GM18867 (cell line): ENCODE measurements at regions not wholly inside any gene's neighbourhood (a gene's known extent, or its start where the extent isn't known, plus 50 kb on each side); places are given as distances from the start of the nearest gene placed in this dataset.
"Not testable (repeated sequence)": the region's sequence is repeated elsewhere in the genome, so short reads cannot be mapped to it uniquely, and the experiment has no call there.

Experiments used
- ATAC-seq: cut with Tn5 transposase; IDR thresholded peaks from one replicate; pipeline ENCODE4 v1.9.1; 2021; ENCODE audit warnings: mild to moderate bottlenecking, moderate library complexity; ENCODE audit not compliant: unreplicated experiment

DNA sequence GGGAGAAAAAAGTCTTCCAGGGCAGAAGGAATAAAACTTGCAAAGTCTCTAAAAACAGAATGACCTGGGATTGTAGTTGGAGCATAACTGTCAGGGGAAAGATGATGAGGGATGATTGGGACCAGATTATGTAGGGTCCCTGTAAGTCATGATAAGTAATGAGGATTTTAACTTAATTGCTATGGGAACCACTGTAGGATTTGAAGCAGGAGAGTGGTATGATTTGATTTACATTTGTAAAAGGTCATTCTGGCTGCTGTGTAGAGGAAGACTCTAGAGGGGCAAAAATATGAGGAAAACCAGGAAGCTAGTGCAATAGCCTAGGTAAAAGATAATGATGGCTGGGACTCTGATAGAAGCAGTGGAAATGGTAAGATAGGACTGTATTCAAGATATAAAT lies 900.2 kb downstream of the DIAPH3 start:
- no peak for ATAC-seq

DNA sequence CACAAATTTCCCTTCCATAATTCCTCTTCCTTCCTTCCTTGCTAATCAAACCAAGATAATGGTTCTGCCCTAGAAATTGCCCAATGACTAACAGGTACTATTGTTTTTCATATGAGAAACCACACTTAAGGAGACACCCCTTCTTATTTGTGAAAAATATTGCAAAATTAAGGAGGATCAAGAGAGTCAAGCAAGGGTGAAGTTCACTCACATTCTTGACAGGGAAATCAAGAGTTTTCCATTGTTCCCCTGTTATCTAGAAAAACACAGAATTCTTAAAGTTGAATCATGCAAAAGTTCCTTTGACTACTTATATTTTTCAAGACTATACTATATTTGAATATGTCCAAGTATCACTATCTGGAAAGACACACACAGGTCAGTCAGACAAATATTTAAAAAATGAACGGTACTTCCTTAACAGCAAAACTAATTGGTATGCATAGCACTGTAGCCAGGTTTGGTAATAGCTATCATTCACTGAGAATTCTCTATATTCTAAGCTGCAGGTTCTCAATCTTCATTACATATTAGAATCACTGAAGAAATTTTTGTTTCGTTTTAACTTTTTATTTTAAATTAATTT lies 897.2 kb downstream of the DIAPH3 start:
- ATAC-seq = no peak

DNA sequence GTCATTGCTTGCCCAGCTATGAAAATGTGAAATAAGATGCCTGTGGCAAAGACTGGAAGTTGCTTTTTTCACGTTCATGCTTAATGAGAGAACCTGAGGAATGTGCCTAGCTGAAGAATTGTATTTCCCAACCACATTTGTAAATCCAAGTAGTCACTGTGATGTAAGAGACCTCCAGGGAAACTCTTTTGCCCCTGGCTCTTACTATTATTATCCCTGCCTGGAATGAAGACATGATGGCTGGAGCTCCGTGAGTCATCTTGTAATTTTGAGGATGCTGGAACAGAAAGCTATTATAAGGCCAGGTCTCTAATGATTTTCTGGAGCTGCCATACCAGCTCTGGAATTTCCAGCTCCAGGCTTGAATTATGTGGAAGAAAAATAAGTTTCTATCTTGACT lies 894.3 kb downstream of the DIAPH3 start:
- no peak for ATAC-seq

DNA sequence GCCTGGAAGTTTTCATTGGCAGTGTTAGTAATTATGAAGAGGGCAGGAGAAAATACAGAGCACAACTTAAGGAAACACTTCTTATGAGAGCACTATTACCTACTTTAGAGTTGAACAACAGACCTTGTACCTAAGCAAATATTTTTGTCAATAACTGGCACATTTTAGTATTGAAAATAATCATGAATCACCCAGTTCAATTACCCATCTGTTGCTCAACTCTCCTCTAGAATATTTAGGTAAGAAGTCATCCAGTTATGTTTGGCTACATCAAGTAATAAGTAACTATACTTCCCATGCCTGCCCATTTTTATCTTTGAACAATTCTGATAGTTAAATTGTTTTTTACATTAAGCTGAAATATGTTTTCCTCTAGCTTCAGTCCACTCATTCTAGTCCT lies 893.4 kb downstream of the DIAPH3 start:
- no peak for ATAC-seq

DNA sequence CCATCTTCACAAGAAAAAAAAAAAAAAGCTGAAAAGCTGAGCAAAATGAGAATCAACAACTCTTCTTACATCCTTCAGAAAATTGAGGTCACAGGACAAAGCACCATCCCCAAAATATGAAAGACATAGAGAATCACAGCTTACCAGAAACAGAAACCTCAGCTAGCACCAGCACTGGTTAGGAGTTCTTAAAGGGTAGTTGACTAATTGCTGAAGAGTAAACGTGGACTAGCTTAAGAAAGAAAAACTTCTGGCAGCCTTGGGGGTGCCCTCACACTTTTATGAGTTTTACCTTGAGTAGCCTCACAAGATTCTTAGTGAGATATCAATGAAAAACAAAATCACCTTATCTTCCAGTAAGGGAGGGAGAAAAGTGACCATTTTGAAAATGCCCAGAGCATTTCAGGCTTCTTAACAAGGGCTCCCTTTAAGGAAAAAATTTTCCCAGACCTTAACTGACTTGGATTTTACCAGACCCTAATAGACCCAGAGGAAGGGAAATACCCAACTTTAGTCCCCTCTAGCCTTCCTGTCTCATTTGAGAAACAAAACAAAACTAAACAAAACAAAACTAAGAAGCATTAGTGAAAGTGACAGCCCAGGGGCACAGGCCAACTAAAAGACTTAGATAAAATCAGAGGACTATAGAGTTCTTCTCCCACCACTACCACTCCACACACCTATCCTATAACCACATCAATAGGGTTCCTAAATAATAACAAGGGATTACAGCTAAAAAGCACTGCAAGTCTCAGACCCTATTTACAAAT lies 888.6 kb downstream of the DIAPH3 start:
- peak; percentile 68 for ATAC-seq

DNA sequence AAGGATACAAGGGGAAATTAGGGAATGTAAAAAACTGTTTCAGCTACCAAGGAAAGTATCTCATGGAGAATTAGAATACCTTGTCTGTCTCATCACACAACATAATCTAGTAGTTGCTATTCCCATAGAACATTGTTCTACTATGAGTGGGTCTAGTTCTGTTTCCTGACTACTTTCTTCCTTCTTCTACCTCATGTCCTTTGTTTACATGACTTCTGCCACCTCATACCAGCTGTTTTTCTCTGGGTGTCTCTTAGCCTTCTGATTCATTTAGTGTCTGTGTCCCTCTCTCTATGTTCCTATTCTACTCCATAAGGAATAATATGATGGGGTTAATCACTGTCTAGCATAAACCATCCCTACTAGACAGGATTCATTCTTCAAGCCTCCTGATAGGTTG lies 887.3 kb downstream of the DIAPH3 start:
- ATAC-seq = no peak

DNA sequence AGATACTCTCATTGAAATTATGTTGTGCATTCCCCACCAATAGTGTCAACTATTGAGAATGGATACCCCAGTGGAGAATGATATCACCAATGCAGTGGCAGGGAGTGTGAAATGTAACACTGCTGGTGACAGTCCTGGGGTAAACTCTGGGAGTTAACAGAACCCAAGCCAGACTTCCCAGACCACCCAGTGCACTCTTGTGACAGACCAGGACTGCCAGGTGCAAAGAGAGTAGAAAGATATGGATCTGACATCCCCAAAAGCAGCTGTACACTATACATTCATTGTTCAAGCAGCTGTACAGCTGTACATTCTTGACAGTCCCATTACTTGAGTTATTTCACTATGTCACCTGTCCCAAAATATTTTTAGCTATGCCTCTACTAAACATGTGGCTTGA lies 886.6 kb downstream of the DIAPH3 start:
- no peak for ATAC-seq

DNA sequence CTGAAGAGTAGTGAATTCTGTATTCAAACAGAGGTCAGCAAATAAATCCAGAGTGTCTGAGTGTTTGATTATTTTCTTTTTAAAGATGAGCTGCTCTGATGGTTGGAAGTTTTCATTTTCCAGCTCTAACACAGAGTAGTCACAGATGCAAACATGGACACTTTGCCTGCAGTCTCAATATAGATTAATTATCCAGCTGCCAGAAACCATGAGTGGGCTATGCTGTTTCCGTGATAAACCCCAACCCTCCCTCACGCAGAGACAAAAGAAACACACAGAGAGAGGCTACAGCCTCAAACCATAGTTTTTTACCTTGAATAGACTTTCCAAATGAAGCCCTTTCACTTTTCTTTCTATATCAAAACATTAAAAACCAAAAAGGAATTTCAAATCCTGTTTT lies 884.7 kb downstream of the DIAPH3 start:
- no peak for ATAC-seq

DNA sequence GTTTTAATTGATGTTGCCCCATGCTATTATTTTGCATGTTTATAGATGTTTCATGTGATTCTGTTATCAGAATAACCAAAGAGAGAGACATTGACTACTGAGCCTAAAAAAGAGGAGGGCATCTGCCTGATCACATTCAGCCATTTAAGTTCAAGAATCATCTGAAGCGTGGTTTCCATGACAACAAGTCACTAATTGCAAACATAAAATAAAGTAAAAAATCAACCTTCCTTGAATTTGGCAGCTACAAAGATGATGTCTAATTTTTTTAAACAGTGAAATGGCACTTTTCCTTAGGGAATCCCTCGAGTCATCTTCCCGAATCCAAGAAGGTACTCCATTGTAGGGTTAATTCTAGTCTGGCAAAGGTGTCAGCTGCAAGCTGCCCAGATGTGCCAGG lies 884.2 kb downstream of the DIAPH3 start:
- no peak for ATAC-seq

DNA sequence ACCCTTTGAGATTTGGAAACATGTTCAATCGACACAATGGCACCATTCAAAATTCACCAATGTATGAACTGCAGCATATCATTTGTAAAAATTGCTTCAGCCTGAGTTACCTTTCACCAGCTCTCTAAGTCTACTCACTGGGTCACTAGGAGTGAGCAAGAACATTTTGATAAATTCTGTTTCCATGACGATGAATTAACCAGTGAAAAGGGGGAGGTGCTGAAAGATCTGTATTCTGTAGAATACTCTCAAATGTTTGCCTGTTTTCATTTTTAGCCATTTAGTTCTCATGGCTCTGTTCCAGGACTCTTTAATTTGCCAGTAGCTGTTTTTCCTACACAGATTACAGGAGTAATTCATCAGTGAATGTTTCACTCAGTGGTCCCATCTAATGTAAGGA lies 883.4 kb downstream of the DIAPH3 start:
- ATAC-seq = no peak

DNA sequence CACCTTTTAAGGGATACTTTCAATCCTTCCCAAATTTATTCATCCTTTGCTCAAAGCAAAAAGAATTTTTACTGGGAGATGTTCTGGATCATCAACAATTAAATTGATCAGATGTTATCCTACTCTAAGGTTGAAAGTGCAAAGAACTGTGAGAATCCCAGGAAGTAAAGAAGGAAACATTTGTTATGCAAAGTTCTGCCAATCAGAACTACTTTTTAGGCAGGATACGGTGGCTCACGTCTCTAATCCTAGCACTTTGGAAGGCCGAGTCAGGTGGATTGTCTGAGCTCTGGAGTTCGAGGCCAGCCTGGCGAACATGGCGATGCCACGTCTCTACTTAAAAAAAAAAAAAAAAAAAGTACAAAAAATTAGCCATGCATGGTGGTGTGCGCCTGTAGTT lies 882.3 kb downstream of the DIAPH3 start:
- no peak for ATAC-seq

DNA sequence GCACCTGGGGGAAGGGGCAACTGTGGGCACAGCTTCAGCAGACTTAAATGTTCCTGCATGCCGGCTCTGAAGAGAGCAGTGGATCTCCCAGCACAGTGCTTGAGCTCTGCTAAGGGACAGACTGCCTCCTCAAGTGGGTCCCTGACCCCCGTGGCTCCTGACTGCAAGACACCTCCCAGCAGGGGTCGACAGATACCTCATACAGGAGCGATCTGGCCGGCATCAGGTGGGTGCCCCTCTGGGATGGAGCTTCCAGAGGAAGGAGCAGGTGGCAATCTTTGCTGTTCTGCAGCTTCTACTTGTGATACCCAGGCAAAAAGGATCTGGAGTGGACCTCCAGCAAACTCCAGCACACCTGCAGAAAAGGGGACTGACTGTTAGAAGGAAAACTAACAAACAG lies 871.5 kb downstream of the DIAPH3 start:
- ATAC-seq = not testable (repeated sequence)

DNA sequence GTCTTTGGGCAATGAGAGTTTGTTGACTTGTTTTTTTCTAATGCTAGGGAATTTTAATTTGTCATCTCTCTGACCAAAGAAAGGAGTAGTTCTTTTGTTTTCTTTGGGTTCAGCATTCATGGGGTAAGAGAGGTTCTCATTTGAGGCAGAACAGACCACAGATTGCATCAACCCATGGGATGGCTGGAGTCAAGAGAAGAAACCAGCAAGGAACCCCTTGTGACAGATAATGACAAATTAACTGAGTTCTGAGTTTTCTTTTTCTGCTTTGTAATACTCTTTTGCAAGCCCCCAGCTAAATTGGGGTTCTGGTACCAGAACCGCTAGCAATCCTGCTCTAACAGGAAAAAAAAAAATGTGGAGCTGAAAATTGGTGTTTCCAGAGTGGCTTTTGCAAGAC lies 864.1 kb downstream of the DIAPH3 start:
- no peak for ATAC-seq

DNA sequence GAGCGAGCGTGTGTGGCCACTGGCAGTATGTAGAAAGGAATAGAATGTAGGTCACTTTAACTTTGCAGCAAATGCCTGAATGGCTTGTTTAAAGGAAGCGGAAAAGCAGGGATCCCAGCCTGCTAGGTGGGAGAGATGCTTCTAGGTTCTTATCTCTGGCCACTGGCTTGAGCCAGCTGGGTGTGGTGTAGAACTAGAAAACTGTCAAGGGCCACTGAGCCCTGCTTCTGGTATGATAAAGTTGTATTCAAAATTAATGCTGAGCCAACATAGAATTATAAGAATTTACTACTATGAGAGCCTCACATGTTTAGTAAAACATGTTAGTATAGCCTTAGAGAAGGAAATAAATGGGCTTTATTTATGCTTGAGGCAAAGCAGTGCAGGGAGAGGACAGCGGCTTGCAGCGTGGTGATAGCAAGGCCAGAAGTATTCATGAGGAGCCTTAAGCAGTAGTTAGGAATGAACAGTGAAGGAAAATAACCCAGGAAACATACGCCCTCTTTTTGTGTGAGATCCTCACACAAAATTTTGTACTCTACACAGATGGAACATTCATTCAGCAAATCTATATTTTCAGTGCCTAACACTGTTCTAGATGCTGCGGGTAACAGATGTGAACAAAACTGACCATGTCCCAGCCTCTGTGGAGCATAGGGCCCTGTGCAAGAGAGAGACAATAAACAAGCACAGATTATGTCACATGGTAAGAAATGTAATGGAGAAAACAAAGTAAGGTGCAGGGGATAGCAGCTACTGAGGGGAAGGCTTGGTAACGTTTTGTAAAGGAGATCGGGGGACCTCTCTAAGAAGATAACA lies 863.2 kb downstream of the DIAPH3 start:
- no peak for ATAC-seq

DNA sequence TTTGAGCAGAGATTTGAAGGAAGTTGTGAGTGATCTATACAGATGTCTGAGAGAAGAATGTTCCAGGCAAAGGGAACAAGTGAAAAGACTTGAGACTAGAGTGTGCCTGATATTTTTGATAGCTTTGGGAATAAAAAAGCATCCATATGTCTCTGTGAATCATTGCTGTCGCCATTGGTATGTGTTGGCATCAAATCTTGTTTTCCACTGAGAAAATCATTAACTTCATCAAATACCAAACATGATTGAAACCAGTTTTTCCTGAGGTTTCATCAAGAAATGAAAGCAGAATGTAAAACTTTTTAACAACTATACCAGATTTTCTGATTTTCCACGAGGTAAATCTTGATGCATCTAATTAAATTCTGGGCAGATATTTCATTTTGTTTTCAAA lies 862.6 kb downstream of the DIAPH3 start:
- ATAC-seq = no peak

DNA sequence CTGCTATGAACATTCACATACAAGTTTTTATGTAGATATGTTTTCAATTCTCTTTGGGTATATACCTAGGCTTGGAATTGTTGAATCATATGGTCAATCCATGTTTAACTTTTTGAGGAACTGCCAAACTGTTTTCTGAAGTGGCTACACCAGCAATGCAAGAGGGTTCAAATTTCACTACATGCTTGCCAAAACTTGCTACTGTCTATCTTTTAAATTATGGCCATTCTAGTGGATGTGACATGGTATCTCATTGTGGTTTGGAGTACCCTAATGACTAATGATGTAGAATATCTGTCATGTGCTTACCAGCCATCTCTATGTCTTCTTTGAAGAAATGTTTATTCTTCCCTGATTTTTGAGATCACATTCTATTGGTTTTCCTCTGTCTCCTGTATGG lies 860.3 kb downstream of the DIAPH3 start:
- no peak for ATAC-seq

DNA sequence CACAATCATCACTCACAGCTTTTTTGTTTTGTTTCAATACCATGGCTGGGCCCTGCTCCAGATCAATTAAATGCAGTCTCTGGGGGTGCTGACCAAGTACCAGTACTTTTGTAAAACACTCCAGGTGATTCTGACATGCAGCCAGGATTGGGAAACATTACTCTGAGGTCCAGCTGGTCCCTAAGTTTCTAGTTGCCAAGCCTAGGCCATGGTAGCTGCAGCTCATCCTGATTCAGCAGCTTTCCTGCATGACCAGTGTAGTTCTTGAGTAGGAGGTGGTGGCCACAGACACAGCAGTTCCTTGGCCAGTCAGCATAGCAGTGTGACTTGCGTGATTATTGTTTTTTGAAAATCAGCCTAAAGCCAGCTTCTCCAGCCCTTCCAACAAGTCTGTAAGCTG lies 859.1 kb downstream of the DIAPH3 start:
- ATAC-seq = no peak

DNA sequence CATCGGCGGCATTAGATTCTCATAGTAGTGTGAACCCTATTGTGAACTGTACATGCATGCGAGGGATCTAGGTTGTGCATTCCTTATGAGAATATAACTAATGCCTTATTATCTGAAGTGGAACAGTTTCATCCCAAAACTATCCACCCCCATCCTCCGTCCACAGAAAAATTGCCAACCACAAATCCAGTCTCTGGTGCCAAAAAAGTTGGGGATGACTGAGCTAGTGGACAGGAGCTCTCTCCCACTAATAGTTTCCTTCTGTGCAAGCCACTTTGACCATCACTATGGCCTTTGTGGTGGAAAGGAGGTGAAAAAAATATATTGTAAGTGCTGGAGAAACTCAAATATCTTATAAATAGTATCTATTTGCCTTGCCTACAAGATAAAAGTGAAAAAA lies 857.8 kb downstream of the DIAPH3 start:
- no peak for ATAC-seq

DNA sequence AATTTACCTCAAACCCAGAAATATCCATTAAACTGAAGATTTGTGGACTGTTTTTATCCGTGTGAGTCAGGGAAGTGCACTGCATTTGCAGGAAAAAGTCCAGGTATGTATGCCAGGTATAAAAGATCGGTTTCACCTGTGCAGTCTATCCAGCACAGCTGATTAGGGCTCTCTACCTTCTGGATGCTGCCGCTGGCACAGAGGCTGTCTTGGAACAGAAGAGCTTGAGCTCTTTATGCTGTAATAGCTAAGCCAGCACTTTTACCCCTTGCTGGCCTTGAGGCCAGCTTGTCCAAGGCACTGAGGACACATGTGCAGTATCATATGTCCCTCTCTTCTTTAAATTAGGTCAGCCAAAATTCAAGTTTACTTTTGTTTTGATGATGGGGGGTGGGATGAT lies 851.0 kb downstream of the DIAPH3 start:
- ATAC-seq = no peak

DNA sequence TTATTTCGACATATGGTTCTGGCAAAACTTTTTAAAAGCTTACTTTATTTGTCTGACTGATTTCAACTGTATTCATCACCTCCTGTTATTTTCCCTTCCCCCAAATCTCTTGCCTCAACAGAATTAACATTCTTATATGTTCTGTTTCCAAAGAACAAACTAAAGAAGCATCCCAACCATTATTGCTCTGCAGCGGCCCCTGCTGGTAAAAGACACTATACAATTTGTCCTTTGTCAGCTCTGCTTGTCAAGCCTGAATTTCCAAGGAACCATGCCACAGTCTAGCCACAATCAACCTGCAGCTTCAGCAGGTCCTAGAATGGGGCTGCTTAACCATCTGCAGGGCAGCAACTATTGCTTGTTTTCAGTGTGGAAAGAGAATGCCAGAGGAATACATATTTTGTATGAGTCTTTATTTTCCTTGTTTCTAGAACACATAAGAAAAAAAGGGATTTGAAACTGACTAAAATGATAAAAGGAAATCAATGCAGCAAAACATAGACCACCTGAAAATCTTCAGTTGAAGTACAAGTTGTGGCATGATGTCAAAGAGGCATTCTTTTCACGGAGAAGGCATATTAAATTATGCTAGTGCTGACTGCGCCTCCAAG lies 845.3 kb downstream of the DIAPH3 start:
- peak; percentile 80 for ATAC-seq

DNA sequence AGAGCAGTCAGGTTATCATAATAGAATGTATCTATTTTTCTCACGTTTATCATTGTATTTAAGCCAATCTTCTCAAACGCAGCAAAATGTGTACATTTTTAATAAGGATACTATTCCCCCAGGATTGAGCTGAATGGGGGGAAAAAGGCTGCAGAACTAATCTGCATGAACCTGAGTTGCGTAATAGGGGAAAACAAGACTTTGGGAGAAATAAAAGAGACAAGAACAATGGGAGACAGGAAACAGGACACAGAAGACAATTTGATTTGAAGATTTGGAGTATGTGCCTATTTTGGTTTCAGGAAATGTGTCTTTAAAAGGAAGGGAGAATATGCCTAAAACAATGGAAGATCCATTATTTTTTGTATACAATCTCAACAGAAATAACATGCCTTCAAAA lies 844.5 kb downstream of the DIAPH3 start:
- ATAC-seq = no peak

DNA sequence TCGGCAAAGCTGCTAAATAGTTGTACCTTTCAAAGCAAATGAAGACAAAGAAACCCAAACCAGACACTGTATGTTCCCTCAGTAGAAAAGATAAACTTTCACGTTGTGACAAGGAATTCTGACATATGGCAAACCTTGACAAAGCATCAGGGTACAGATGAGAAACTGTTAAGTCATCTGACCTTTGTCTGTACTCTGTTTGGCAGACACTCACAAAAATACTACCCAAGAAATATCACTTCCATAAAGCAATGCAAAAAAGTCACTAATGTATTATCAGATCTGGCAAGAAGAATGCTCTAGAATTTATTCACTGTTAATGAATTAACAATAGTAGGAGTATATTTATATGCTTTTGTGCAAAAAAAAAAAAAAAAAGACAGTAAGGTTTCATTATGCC lies 843.7 kb downstream of the DIAPH3 start:
- ATAC-seq = no peak
